Renal cortex interstitium (tissue), 11 donors: ENCODE measurements at regions not wholly inside any gene's neighbourhood (a gene's known extent, or its start where the extent isn't known, plus 50 kb on each side); places are given as distances from the start of the nearest gene placed in this dataset.

Experiments used
- DNase-seq, 11 donors: peaks; one replicate each; pipeline ENCODE4 v3.0.0-alpha.2; 2013; ENCODE audit warnings: low read depth in 9 of 11, low spot score in 4 of 11; ENCODE audit errors: extremely low read depth in 1 of 11

GRCh38 chr2:58976375-58977071 is 735.4 kb upstream of the FANCL start:
- DNase-seq, result peak in 2 of 11 donors; percentile 9 to 32

- no peak for DNase-seq
Measured at GRCh38 chr2:58974881-58975280, 733.8 kb upstream of the FANCL start.

GRCh38 chr2:58974426-58974825 is 733.3 kb upstream of the FANCL start:
- DNase-seq, result no peak

GRCh38 chr2:58973811-58974281 is 732.7 kb upstream of the FANCL start:
- peak in 3 of 11 donors; percentile 6 to 17 (median 10) for DNase-seq

- DNase-seq, result no peak
Measured at GRCh38 chr2:58972737-58973136, 731.6 kb upstream of the FANCL start.

- no peak for DNase-seq
Measured at GRCh38 chr2:58971511-58972360, 730.6 kb upstream of the FANCL start.

GRCh38 chr2:58970365-58970764 is 729.2 kb upstream of the FANCL start:
- DNase-seq, result no peak

GRCh38 chr2:58968885-58969284 is 727.8 kb upstream of the FANCL start:
- no peak for DNase-seq

GRCh38 chr2:58967736-58968135 is 726.6 kb upstream of the FANCL start:
- DNase-seq, result no peak

- DNase-seq, result no peak
Measured at GRCh38 chr2:58965602-58966001, 724.5 kb upstream of the FANCL start.

- no peak for DNase-seq
Measured at GRCh38 chr2:58959996-58960395, 718.9 kb upstream of the FANCL start.

- no peak for DNase-seq
Measured at GRCh38 chr2:58957188-58957840, 716.2 kb upstream of the FANCL start.

GRCh38 chr2:58954880-58955385 is 713.8 kb upstream of the FANCL start:
- no peak for DNase-seq

GRCh38 chr2:58951722-58952121 is 710.6 kb upstream of the FANCL start:
- DNase-seq, result no peak

- no peak for DNase-seq
Measured at GRCh38 chr2:58950795-58951462, 709.8 kb upstream of the FANCL start.

- no peak for DNase-seq
Measured at GRCh38 chr2:58939388-58939787, 698.3 kb upstream of the FANCL start.

- no peak for DNase-seq
Measured at GRCh38 chr2:58938988-58939387, 697.9 kb upstream of the FANCL start.

- DNase-seq, result no peak
Measured at GRCh38 chr2:58932801-58933200, 691.7 kb upstream of the FANCL start.

GRCh38 chr2:58930537-58930936 is 689.4 kb upstream of the FANCL start:
- no peak for DNase-seq
